GM12878 (cell line): ENCODE measurements at regions not wholly inside any gene's neighbourhood (a gene's known extent, or its start where the extent isn't known, plus 50 kb on each side); places are given as distances from the start of the nearest gene placed in this dataset.

Source experiments
- CTCF ChIP-seq, 3 experiments: IDR thresholded peaks in 2 of 3; conservative IDR thresholded peaks in 1 of 3; 2 replicates each; pipeline ENCODE4 v1.5.1; 2011; ENCODE audit warnings: low read depth in 3 of 3, low read length in 3 of 3, mild to moderate bottlenecking in 3 of 3, control low read depth in 2 of 3, moderate library complexity in 2 of 3, inconsistent platforms in 1 of 3, mixed read lengths in 1 of 3; ENCODE audit not compliant: control insufficient read depth in 2 of 3, insufficient read depth in 1 of 3; ENCODE audit errors: extremely low read depth in 1 of 3
- EP300 ChIP-seq, 2 experiments: fragments of 150-350 bp in 1 of 2; IDR thresholded peaks; 2 replicates each; pipeline ENCODE4 v1.6.1; 2011 to 2012; ENCODE audit warnings: low read depth in 2 of 2, low read length in 2 of 2, borderline replicate concordance in 1 of 2, improper control_type of control experiment in 1 of 2, inconsistent platforms in 1 of 2; ENCODE audit not compliant: control insufficient read depth in 1 of 2
- JUND ChIP-seq: IDR thresholded peaks from 2 replicates; pipeline ENCODE4 v1.6.1; 2012; ENCODE audit warnings: low read depth, mild to moderate bottlenecking, low read length, improper control_type of control experiment, moderate library complexity
- POLR2AphosphoS5 ChIP-seq: IDR thresholded peaks from 2 replicates; pipeline ENCODE4 v1.6.1; 2011; ENCODE audit warnings: mild to moderate bottlenecking, low read length, inconsistent platforms
- TARDBP ChIP-seq: IDR thresholded peaks from 2 replicates; pipeline ENCODE4 v1.6.1; 2016; ENCODE audit warnings: borderline replicate concordance
- TBL1XR1 ChIP-seq: IDR thresholded peaks from 2 replicates; pipeline ENCODE4 v1.6.1; 2012; ENCODE audit warnings: low read depth, low read length, improper control_type of control experiment
- TF ChIP-seq, protein P1 (sequence below): fragments of 450-650 bp; formaldehyde crosslinking; IDR thresholded peaks from 2 replicates; pipeline ENCODE4 v1.4.0; 2020; ENCODE audit warnings: mild to moderate bottlenecking, moderate library complexity
- TF ChIP-seq, protein P2 (sequence below): IDR thresholded peaks from 2 replicates; pipeline ENCODE4 v1.6.1; 2011; ENCODE audit warnings: low read depth, mild to moderate bottlenecking, low read length, moderate library complexity, borderline replicate concordance; ENCODE audit errors: extremely low read depth

- no peak for TF ChIP-seq EP300 (IDR thresholded peaks at IDR 0.05; ENCODE audit: borderline replicate concordance in 1 of 2, control insufficient read depth in 1 of 2, low read depth in 2 of 2, low read length in 2 of 2)
- TF ChIP-seq, protein P1, sequence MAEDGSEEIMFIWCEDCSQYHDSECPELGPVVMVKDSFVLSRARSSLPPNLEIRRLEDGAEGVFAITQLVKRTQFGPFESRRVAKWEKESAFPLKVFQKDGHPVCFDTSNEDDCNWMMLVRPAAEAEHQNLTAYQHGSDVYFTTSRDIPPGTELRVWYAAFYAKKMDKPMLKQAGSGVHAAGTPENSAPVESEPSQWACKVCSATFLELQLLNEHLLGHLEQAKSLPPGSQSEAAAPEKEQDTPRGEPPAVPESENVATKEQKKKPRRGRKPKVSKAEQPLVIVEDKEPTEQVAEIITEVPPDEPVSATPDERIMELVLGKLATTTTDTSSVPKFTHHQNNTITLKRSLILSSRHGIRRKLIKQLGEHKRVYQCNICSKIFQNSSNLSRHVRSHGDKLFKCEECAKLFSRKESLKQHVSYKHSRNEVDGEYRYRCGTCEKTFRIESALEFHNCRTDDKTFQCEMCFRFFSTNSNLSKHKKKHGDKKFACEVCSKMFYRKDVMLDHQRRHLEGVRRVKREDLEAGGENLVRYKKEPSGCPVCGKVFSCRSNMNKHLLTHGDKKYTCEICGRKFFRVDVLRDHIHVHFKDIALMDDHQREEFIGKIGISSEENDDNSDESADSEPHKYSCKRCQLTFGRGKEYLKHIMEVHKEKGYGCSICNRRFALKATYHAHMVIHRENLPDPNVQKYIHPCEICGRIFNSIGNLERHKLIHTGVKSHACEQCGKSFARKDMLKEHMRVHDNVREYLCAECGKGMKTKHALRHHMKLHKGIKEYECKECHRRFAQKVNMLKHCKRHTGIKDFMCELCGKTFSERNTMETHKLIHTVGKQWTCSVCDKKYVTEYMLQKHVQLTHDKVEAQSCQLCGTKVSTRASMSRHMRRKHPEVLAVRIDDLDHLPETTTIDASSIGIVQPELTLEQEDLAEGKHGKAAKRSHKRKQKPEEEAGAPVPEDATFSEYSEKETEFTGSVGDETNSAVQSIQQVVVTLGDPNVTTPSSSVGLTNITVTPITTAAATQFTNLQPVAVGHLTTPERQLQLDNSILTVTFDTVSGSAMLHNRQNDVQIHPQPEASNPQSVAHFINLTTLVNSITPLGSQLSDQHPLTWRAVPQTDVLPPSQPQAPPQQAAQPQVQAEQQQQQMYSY (CRISPR knock-in tag) = no peak
- TF ChIP-seq JUND = no peak
- TF ChIP-seq CTCF (IDR thresholded peaks at IDR 0.05 in 2 of 3, conservative IDR thresholded peaks at IDR 0.05 in 1 of 3; ENCODE audit: control insufficient read depth in 2 of 3, extremely low read depth in 1 of 3, insufficient read depth in 1 of 3, low read depth in 3 of 3, low read length in 3 of 3) = no peak
- TF ChIP-seq, protein P2, sequence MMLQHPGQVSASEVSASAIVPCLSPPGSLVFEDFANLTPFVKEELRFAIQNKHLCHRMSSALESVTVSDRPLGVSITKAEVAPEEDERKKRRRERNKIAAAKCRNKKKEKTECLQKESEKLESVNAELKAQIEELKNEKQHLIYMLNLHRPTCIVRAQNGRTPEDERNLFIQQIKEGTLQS = no peak
- TF ChIP-seq TARDBP = no peak
- no peak for TF ChIP-seq POLR2AphosphoS5
- TF ChIP-seq TBL1XR1 = no peak
Observed at GRCh38 chr5:143601917-143602333, 198.4 kb upstream of the NR3C1 start.
